HG03457 (cell line): ENCODE measurements at regions not wholly inside any gene's neighbourhood (a gene's known extent, or its start where the extent isn't known, plus 50 kb on each side); places are given as distances from the start of the nearest gene placed in this dataset.
A peak's percentile ranks its signal among the peaks of the same experiment; 100 is the strongest.

ENCODE experiments used
- ATAC-seq: cut with Tn5 transposase; IDR thresholded peaks from one replicate; pipeline ENCODE4 v1.9.1; 2021; ENCODE audit warnings: moderate number of reproducible peaks; ENCODE audit not compliant: unreplicated experiment

DNA sequence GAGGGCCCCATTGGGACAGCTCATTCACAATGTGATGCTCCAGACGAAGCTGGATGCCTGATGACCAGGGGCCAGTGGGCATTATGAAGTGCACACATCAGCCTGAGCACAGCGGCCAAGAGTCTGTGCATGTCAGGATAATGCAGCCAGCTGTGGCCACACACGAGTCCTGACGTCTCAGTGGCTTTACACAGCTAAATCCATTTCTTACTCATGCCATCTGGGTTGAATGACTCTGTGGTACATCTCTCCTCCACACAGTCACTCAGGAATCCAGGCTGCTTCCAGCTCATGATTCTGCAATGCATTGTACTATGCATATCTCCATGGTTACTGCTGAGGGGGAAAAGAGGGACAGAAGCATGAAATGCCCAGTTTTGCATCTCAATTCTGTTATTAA, 123.6 kb downstream of the PRLHR start:
- ATAC-seq, result no peak

- ATAC-seq, result no peak
Measured at GRCh38 chr10:118470470-118470869, 125.0 kb downstream of the PRLHR start.

DNA sequence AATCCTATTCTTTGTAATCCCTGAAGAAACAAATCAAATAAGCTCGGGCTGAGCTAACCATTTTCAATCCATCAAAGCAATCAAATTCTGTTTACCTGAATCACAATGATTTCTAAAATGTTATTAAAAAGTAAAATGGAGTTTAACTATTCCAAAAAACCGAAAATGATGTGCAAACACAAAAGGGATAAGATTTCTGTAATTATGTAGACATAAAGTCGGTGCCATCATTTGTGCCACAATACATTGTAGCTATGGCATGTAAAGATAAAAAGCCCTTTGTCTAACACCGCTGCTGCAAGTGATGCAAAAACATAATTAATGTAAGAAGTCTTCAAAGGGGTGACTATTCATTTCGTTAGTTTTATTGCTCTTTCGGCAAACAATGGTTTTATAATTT, 125.1 kb upstream of the FAM204A start:
- no peak for ATAC-seq

GRCh38 chr10:118465300-118465874, 123.3 kb upstream of the FAM204A start:
- ATAC-seq, result no peak

DNA sequence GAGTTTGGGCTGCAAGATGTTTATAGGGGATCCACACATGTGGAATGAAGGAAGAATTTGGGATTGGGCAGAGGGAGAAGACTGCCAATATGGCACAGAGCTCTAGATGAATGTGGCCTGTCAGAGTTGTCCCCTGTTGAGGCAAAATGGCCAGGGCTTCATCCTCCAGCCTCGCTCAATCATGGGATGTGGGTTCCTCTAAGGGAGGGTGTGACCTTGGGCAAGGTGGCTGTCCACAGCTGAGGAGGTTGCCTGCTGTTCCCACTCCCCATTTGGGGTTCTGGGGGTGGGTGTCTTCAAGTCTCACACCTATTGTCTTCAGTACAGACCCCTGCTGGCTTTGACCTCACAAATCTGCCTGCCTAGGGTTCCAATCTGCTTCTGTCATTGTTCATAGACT, 121.6 kb upstream of the FAM204A start:
- no peak for ATAC-seq

DNA sequence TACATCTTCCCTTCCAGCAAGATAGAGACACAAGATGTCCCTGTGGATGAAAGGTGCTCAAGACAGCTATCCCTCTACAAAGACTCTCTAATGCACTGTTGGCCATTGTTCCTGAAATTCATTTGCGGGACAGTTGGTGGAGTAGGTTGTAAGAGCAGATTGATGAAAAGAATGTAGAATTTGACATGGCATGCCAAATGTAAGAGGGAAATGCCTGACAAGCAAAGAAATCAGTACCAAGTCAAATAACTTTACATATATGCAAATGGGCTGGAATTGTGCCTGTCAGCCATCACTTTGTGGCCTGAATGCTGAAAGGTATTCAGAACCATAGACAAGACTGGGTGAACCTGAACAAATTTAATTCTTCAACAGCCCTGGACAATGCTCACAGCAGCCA, 120.3 kb upstream of the FAM204A start:
- no peak for ATAC-seq

DNA sequence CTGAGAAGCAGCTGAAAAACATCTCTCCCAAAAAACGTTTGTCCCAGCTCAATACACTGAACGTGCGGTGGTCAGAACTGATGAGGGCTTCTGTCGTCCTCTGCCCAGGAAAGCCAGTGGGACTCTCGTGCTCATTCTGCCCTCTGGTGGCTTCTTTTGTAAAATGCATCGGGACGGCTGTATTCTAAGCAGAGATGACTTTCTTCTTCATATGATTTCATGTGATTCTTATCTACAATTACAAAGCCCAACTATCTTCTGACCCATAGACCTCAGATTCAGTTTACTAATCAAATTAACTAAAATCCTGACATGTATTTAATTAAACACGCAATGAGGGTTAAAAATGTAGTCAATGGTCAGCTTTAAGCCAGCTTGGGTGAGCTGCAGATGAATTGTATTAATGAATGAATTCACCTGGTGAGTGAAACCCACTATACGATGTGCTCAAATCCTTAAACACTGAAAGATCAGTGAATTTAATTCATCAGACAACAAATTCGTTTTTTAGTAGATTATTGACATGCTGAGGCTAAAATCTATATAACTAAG, 117.6 kb upstream of the FAM204A start:
- ATAC-seq, result peak; percentile 54

GRCh38 chr10:118458957-118459641, 117.0 kb upstream of the FAM204A start:
- ATAC-seq, result no peak

DNA sequence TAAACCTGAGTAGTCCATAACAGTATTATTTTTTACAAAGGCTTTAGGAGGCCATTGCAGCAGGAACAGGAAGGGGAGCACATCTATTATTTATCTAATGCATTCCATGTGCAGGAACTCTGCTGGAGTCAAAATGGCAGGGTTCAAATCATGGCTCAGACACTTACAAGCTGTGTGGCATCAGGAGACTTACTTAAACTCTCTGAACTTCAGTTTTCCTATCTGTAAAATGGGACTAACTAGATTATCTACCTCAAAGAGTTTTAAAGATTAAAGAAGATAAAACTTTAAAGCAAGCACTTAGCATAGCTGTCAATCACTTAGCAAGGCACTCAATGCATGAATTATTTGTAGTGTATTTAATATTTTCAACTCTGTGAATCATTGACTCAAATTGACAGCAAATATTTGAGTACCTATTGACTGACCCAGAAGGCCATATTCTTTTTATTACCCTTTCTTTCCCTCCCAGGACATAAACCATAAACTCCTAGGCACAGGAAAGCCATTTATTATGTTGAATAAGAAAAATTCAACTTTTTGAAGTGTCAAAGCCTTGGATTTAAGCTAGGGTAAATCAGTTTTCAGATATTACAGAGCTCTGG, 115.8 kb upstream of the FAM204A start:
- ATAC-seq, result no peak

DNA sequence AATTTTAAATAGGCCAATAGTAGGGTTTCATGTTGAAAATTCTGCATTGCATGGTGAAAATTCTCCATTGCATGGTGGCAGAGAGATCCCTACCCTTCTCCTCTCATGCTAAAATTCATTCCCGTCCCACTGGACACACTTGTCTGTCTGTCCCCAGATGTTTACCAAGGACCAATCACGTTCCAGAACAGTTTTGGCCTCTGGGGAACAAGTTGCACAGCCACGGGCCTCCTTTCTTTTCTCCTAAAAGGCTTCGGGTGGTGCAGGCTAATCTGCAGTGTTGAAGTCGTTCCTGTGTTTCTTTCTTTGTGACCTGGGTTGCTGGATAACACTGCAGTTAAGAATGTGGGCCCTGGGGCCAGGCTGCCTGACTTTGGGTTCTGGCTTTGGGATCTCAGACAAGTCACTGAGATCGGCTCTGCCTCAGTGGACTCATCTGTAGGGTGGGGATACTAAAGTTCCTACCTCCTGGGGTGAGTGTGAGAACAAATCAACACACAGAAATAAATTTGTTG, 113.1 kb upstream of the FAM204A start:
- no peak for ATAC-seq

- ATAC-seq, result no peak
Measured at GRCh38 chr10:118454211-118454610, 112.1 kb upstream of the FAM204A start.

DNA sequence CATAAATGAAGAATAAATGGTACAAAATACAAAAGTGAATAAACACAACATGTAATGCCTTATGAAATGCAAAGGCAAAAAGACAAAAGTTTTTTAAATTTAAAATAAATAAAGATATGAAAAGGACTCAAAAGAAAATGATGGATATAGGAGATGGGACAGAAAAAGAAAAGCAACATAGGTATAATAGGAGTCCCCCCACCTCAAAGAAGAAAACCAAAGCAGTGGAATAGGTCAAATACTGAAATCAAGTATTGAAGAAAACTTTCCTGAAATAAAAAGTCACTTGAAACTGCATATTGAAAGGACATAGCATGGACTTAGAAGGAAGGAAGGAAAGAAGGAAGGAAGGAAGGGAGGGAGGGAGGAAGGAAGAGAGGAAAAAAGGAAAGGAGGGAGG, 110.0 kb upstream of the FAM204A start:
- no peak for ATAC-seq

- no peak for ATAC-seq
Measured at GRCh38 chr10:118449521-118449920, 107.4 kb upstream of the FAM204A start.

- no peak for ATAC-seq
Measured at GRCh38 chr10:118448744-118449143, 106.6 kb upstream of the FAM204A start.

DNA sequence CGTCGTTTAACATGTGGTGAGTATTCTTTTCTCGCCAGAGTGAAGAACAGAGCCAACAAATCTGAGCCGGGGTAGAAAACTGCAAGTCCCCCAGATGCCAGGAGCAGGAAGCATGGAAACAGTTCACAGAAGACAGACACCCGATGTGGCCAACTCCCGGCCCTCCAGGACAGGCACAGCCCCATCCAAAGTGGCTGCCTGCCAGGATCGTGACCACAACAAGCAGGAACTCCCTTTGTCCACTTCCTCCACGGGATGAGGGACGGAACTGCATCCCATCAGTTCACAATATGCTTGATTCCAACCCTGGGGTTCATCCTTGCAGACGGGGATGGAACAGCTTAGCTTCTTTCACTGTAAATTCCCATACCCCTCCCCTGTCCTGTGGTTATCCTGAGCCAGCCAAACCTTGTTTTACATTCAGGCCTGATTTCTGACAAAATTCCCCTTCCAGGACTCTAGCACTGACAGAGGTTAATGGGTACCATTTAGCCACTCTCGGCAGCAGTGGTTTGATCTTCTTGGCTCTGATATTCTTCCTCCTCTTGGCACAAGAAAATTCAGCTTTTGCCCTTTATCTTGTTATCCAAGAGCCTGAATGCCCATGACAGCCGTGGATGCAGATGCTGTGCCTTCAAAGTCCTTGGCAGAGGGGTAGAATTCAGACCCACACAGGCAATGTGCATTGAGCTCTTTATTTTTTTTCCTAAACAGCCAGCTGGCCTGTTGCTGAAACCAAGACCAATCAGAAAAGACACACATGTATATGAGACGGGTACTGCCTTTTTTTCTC, 105.5 kb upstream of the FAM204A start:
- no peak for ATAC-seq

DNA sequence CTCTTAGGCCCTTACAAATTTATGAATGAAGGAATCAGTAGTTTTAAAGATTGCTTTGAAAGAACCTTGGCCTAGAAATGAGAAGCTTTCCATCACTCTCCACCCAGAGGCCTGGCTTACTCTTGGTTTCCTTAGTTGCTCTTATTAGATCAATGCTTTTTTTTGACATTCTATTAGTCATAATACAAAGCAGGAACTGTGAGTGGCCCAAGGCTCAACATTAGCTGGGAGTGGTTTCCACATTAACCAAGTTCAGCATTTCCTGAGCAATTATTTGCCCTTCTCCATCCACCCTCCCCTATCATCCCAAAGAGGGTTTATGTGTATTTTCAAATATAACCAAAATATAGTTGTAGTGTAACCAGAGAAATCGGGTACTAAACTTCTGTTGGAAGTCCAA, 103.4 kb upstream of the FAM204A start:
- ATAC-seq, result no peak

- ATAC-seq, result no peak
Measured at GRCh38 chr10:118444069-118444468, 101.9 kb upstream of the FAM204A start.

- ATAC-seq, result no peak
Measured at GRCh38 chr10:118442032-118442431, 99.9 kb upstream of the FAM204A start.

GRCh38 chr10:118439824-118440223, 97.7 kb upstream of the FAM204A start:
- ATAC-seq, result no peak

DNA sequence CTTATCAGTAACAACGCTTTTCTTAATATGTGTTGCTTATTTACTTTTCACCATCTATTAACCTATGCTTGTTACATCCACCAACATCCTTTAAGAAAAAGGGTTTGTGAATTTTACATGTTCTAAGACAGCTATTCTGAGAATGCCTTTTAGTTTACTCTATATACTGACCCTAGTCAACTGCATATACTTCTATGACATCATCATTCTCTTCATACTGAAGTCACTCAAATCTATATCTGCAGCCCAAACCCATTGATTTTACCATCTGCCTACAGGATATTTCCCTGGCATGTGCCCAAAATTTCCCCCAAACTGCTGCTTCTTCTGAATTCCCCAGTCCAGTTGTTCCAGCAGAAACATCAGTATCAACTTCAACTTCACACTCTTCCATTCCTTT, 94.6 kb upstream of the FAM204A start:
- no peak for ATAC-seq

DNA sequence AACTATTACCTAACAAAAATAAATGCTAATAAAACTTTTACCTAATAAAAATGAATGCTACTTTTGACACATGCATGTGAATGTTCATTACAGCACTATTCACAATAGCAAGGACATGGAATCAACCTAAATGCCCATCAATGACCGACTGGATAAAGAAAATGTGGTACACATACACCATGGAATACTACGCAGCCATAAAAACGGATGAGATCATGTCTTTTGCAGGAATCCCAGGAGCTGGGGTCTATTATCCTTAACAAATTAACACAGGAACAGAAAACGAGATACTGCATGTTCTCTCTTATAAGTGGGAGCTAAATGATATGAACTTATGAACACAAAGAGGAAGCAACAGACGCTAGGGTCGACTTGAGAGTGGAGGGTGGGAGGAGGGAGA, 88.1 kb upstream of the FAM204A start:
- no peak for ATAC-seq
